B cell (primary cell): ENCODE measurements at regions not wholly inside any gene's neighbourhood (a gene's known extent, or its start where the extent isn't known, plus 50 kb on each side); places are given as distances from the start of the nearest gene placed in this dataset.

ENCODE experiments used
- ATAC-seq: fragments of 200-7000 bp; cut with Tn5 transposase; one replicate; pipeline ENCODE4 v1.10.0; 2021; ENCODE audit warnings: low read depth, mild to moderate bottlenecking, moderate number of reproducible peaks, moderate library complexity
- CTCF ChIA-PET: fragments of 350-600 bp; sonication (Branson Sonifier 250); formaldehyde crosslinking; loops from one replicate; lab custom pipeline; 2021; ENCODE audit warnings: antibody characterized with exemption, inconsistent platforms; lab: Charles Lee
- POLR2A ChIA-PET: fragments of 350-600 bp; sonication (Branson Sonifier 250); formaldehyde crosslinking; loops from one replicate; lab custom pipeline; 2021; ENCODE audit warnings: antibody characterized with exemption; lab: Charles Lee
- DNase-seq: peaks from one replicate; pipeline ENCODE4 v3.0.0; 2013
- H2AFZ ChIP-seq: 2 replicates; pipeline ENCODE4 v1.6.1; 2012; ENCODE audit warnings: mild to moderate bottlenecking, low read depth, low read length; ENCODE audit not compliant: insufficient read depth, poor library complexity, severe bottlenecking
- H3K27ac ChIP-seq, 2 donors: 1 replicate in 1 of 2; 2 replicates in 1 of 2; pipeline ENCODE4 v1.5.1; 2012 to 2013; ENCODE audit warnings: low read length in 2 of 2, mild to moderate bottlenecking in 2 of 2, moderate library complexity in 1 of 2
- H3K27me3 ChIP-seq, 4 experiments: fragments of 200-600 bp in 1 of 4; sonication (generic) in 1 of 4; replicated peaks in 1 of 4; 1 replicate in 2 of 4; 2 replicates in 2 of 4; pipeline versions ENCODE4 v1.6.1 to v1.7.0; 2013 to 2016; ENCODE audit warnings: low read length in 3 of 4, mild to moderate bottlenecking in 2 of 4, mixed read lengths in 1 of 4, moderate library complexity in 1 of 4; ENCODE audit not compliant: insufficient read depth in 4 of 4, control insufficient read depth in 3 of 4; ENCODE audit errors: control extremely low read depth in 1 of 4
- H3K36me3 ChIP-seq, 2 experiments: replicated peaks in 1 of 2; 1 replicate in 1 of 2; 2 replicates in 1 of 2; pipeline versions ENCODE4 v1.6.1 to v1.7.1; 2013; ENCODE audit warnings: low read length in 1 of 2; ENCODE audit not compliant: insufficient read depth in 2 of 2, control insufficient read depth in 1 of 2; ENCODE audit errors: control extremely low read depth in 1 of 2, extremely low read depth in 1 of 2
- H3K4me1 ChIP-seq, 2 donors: fragments of 200-600 bp in 1 of 2; sonication (generic) in 1 of 2; 1 replicate in 1 of 2; 2 replicates in 1 of 2; pipeline versions ENCODE4 v1.5.1 to v1.6.1; 2013 to 2017; ENCODE audit warnings: low read length in 2 of 2; ENCODE audit not compliant: control insufficient read depth in 2 of 2, insufficient read depth in 2 of 2
- H3K4me2 ChIP-seq: replicated peaks from 2 replicates; pipeline ENCODE3; 2012; ENCODE audit warnings: mild to moderate bottlenecking, low read depth, low read length; ENCODE audit not compliant: poor library complexity, severe bottlenecking
- H3K4me3 ChIP-seq, 5 experiments: fragments of 200-600 bp in 1 of 5; sonication (generic) in 1 of 5; 1 replicate in 3 of 5; 2 replicates in 2 of 5; pipeline versions ENCODE4 v1.5.1 to v1.7.0; 2011 to 2016; ENCODE audit warnings: low read length in 4 of 5, mild to moderate bottlenecking in 4 of 5, low read depth in 2 of 5, control low read depth in 1 of 5, moderate library complexity in 1 of 5; ENCODE audit not compliant: insufficient read depth in 1 of 5; ENCODE audit errors: control extremely low read depth in 1 of 5, extremely low read depth in 1 of 5
- H3K79me2 ChIP-seq: fragments of 200-600 bp; sonication (generic); one replicate; pipeline ENCODE4 v1.6.0; 2016; ENCODE audit warnings: low read length; ENCODE audit not compliant: control insufficient read depth, insufficient read depth
- H3K9ac ChIP-seq: fragments of 200-600 bp; sonication (generic); 2 replicates; pipeline ENCODE4 v1.6.1; 2017; ENCODE audit warnings: mild to moderate bottlenecking, low read length, moderate library complexity
- H3K9me3 ChIP-seq, 3 donors: one replicate each; pipeline versions ENCODE4 v1.6.1 to v1.7.1; 2013; ENCODE audit warnings: low read length in 2 of 3; ENCODE audit not compliant: control insufficient read depth in 2 of 3, insufficient read depth in 1 of 3; ENCODE audit errors: control extremely low read depth in 1 of 3
- H4K20me1 ChIP-seq: 2 replicates; pipeline ENCODE4 v1.6.0; 2012; ENCODE audit warnings: mild to moderate bottlenecking, low read length; ENCODE audit not compliant: insufficient read depth, control insufficient read depth, poor library complexity, severe bottlenecking
- H3K27ac Mint-ChIP-seq: one replicate; pipeline ENCODE4 v1.8.0; 2021; ENCODE audit warnings: mixed read lengths
- H3K27me3 Mint-ChIP-seq: one replicate; pipeline ENCODE4 v1.8.0; 2021; ENCODE audit warnings: mixed read lengths
- H3K4me1 Mint-ChIP-seq: one replicate; pipeline ENCODE4 v1.8.0; 2021; ENCODE audit warnings: mixed read lengths
- H3K4me3 Mint-ChIP-seq: one replicate; pipeline ENCODE4 v1.8.0; 2021; ENCODE audit warnings: mixed read lengths
- H3K9me3 Mint-ChIP-seq: one replicate; pipeline ENCODE4 v1.8.0; 2022; ENCODE audit warnings: mixed read lengths; ENCODE audit not compliant: insufficient read depth
- CTCF ChIP-seq: fragments of 200-600 bp; IDR thresholded peaks from one replicate; pipeline ENCODE4 v1.8.0; 2022; ENCODE audit warnings: antibody characterized with exemption, mild to moderate bottlenecking
- EZH2 ChIP-seq: IDR thresholded peaks from 2 replicates; pipeline ENCODE4 v1.6.1; 2012; ENCODE audit warnings: borderline replicate concordance, low read depth, mild to moderate bottlenecking, moderate library complexity, low read length; ENCODE audit not compliant: insufficient read depth, poor library complexity, severe bottlenecking
- WGBS: methylation state at CpG from one replicate; pipeline ENCODE4 v1.1.5; 2013; ENCODE audit warnings: missing lambda C conversion rate; ENCODE audit not compliant: insufficient coverage; 5-methylcytosine and 5-hydroxymethylcytosine counted together
- intact Hi-C: fragments of 100-400 bp; cut with micrococcal nuclease; formaldehyde crosslinking; loops from one replicate; pipeline ENCODE4 v1.10.0; 2022

GRCh38 chr4:37771771-37772170, 54.7 kb upstream of the PGM2 start:
- WGBS: no CpG with 5 or more reads among the region's 2 CpGs

GRCh38 chr4:37770016-37770415, 56.5 kb upstream of the PGM2 start:
- Mint-ChIP-seq H3K27me3 (no peaks in the 10 kb centered on the region), H3K4me3 (no peak overlapping the region), H3K9me3 (no peaks in the 10 kb centered on the region), H3K27ac (no peak overlapping the region), H3K4me1 (peaks cover 3% of the 10 kb centered on the region)
- H3K27me3 ChIP-seq: peaks cover 0 to 2% (median 0%) of the 10 kb centered on the region in 4 experiments
- CTCF ChIA-PET: interaction anchor here (0.6 to 1.0 kb wide), 2 partner anchors 11 to 58 kb away, joined by 3 read pairs; no protein-coding TSS in a partner anchor
- POLR2A ChIA-PET: no interaction called here
- H4K20me1 ChIP-seq: no peaks in the 10 kb centered on the region
- ATAC-seq (no peak), DNase-seq (no peak)
- H3K4me2 ChIP-seq: no peak overlapping the region
- H3K9ac ChIP-seq: no peak overlapping the region
- H3K4me1 ChIP-seq: no peaks in the 10 kb centered on the region
- TF ChIP-seq CTCF: no peak
- TF ChIP-seq EZH2: no peak
- H3K36me3 ChIP-seq: no peaks in the 10 kb centered on the region
- no CpG with 5 or more reads among the region's 2 CpGs for WGBS
- intact Hi-C loops: no loop called here
- no peak overlapping the region for H2AFZ ChIP-seq
- H3K9me3 ChIP-seq: peaks cover 0 to 4% (median 0%) of the 10 kb centered on the region in 3 donors
- H3K4me3 ChIP-seq: no peak overlapping the region
- no peak overlapping the region for H3K27ac ChIP-seq
- no peaks in the 10 kb centered on the region for H3K79me2 ChIP-seq

More at GRCh38 chr4:37771771-37772170, 54.7 kb upstream of the PGM2 start:
- H3K9me3 ChIP-seq: peaks cover 0 to 4% (median 0%) of the 10 kb centered on the region in 3 donors
- H3K27me3 ChIP-seq: peaks cover 0 to 2% (median 0%) of the 10 kb centered on the region in 4 experiments
- no peaks in the 10 kb centered on the region for H3K79me2 ChIP-seq
- H3K36me3 ChIP-seq: no peaks in the 10 kb centered on the region
- no peak overlapping the region for H2AFZ ChIP-seq
- ATAC-seq (no peak), DNase-seq (no peak)
- TF ChIP-seq EZH2: no peak
- no peak for TF ChIP-seq CTCF
- Mint-ChIP-seq H3K27me3 (no peaks in the 10 kb centered on the region), H3K4me3 (no peak overlapping the region), H3K27ac (no peak overlapping the region), H3K4me1 (peaks cover 3% of the 10 kb centered on the region), H3K9me3 (no peaks in the 10 kb centered on the region)
- H3K4me2 ChIP-seq: no peak overlapping the region
- ChIA-PET CTCF (no interaction called here), POLR2A (no interaction called here)
- H3K9ac ChIP-seq: no peak overlapping the region
- no peak overlapping the region for H3K27ac ChIP-seq
- H4K20me1 ChIP-seq: no peaks in the 10 kb centered on the region
- intact Hi-C loops: no loop called here
- no peaks in the 10 kb centered on the region for H3K4me1 ChIP-seq
- H3K4me3 ChIP-seq: no peak overlapping the region
